ENCODE measurements at regions not wholly inside any gene's neighbourhood (a gene's known extent, or its start where the extent isn't known, plus 50 kb on each side); places are given as distances from the start of the nearest gene placed in this dataset.

DNA sequence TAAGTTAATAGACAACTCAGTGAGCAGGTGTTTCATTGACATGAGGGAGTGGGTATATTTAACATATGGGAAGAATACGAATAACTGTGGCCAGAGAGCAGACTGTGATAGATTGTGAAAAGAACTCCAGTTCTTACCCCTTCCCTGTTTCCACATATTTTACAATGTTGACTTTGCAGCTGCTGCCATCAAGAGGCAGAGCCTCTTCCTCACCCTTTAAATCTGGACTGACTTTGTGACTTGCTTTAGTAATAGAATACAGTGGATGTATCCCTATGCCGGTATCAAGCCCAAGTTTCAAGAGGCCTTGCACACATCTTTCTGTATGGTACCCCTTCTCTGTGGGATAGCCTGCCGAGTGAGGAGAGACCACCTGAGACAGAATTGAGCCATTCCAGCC is 356.7 kb downstream of the ETNK1 start:
- TF ChIP-seq, protein P1, sequence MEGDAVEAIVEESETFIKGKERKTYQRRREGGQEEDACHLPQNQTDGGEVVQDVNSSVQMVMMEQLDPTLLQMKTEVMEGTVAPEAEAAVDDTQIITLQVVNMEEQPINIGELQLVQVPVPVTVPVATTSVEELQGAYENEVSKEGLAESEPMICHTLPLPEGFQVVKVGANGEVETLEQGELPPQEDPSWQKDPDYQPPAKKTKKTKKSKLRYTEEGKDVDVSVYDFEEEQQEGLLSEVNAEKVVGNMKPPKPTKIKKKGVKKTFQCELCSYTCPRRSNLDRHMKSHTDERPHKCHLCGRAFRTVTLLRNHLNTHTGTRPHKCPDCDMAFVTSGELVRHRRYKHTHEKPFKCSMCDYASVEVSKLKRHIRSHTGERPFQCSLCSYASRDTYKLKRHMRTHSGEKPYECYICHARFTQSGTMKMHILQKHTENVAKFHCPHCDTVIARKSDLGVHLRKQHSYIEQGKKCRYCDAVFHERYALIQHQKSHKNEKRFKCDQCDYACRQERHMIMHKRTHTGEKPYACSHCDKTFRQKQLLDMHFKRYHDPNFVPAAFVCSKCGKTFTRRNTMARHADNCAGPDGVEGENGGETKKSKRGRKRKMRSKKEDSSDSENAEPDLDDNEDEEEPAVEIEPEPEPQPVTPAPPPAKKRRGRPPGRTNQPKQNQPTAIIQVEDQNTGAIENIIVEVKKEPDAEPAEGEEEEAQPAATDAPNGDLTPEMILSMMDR (conservative IDR thresholded peaks at IDR 0.05) = peak; percentile 64
- H3K27ac ChIP-seq = no peak overlapping the region

DNA sequence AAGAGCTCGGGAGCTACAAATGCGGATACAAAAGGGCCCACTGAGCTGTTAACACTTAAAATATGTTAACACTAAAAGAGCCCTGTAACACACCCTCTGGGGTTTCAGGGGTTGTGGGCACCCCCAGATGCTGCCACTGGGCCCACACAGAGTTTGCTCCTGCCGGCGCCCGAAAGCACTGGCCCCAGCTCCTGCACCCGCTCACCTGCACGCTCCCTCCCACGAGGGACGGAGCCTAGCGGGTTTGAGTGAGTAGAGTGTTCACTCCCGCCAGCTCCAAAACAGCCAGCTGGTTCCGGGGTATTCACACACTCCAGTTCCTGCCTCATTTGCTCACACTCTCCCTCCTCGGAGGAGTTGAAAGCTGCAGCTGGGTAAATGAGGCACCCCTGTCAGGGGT is 357.7 kb downstream of the ETNK1 start:
- TF ChIP-seq, protein P1 (conservative IDR thresholded peaks at IDR 0.05) = no peak
- no peak overlapping the region for H3K27ac ChIP-seq

DNA sequence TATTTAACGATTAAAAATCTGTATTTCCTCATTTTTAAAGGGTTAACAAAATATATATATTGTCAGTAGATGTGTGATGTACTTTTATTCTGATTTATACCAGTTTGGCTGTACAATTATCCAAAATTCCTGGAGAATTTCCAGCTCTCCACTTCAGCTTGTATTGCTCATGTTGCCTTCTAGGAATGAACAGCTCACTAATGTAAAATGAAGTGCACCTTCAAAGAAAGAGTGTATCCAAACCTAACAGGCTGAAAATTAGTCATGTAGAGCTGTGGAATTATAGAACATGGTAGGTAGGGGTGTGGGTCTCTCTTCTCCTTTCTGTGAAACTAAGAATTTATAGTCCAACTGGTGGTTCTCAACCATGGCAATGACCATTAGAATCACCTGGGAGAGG is 362.0 kb downstream of the ETNK1 start:
- no peak overlapping the region for H3K27ac ChIP-seq
- TF ChIP-seq, protein P1 (conservative IDR thresholded peaks at IDR 0.05) = no peak

DNA sequence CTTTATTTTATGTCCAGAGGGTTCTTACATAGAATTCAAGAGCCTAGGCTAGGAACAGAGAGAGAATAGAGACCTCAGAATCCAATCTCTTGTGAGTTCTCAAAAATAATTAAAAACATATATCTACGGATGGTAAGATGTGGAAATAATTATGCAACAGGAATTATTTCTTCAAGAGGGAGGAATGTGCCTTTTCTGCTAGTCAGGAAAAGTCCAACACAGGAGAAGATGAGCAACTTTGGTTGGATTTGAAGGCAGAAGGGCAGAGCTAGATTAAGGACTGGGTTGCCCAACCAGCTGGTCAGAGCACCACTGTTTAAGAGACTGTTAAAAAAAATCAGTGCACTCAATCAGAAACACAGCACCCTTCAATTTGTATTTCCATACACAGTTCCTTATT is 365.5 kb downstream of the ETNK1 start:
- TF ChIP-seq, protein P1 (conservative IDR thresholded peaks at IDR 0.05) = no peak

DNA sequence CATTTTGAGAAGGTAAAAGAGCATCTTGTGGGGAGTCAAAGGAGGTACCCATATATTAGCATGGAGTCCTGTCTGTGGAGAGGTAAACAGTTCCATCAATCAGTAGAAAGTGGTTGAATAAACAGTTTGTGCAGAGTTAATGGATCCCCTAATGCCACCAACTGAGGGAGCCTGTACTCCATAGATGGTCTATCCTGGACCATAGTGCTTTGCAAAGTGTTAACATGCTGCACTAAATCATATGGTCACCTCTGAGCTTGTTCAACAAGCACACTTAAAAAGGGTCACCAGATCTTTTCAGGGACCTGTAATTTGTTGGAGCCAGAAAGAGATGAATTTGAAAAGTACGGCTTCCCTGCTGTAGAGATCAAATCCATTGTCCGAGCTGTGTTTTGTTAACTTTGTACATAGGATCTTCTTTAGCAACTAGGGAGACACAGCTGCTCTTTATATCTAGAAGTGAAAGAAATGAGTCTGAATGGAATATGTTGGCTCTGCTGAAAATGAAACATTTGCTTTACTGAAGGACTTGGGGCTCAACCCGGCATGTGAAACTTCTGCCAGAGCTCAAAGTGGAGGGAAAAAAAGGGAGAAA is 366.4 kb downstream of the ETNK1 start:
- no peak overlapping the region for H3K27ac ChIP-seq
- TF ChIP-seq, protein P1 (conservative IDR thresholded peaks at IDR 0.05) = no peak

More for the DNA sequence above, 365.5 kb downstream of the ETNK1 start:
- H3K27ac ChIP-seq = no peak overlapping the region

DNA sequence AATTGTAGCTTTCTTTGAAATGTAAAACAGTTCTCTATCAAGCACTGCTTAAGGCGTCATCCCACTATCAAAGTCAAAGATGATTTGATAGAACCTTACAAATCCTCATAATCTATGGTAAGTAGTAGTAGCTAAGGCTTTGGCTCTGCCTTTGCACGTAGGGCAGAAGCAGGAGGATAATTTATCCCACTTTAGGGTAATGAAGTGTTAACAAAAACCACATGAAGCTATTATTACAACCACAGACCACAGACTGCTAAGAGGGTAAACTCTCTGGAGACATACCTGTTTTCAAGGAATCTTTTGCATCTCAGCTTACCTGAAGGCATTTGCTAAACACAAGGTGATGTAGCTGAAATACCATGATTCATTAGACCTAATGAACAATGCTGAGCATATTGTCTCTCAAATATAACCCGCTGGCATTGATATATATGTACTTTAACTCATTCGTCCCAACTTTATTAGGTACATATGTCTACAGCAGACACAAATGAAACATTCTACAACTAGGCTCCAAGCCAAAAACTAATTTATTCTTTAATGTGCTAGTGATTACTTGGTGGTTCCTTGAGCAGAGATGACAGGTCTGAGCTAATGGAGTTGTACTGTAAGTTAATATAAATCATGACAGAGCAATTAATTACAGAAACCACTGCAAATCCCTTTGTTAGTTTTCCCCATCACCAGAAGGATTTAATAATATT is 368.8 kb downstream of the ETNK1 start:
- TF ChIP-seq, protein P1 (conservative IDR thresholded peaks at IDR 0.05) = no peak

DNA sequence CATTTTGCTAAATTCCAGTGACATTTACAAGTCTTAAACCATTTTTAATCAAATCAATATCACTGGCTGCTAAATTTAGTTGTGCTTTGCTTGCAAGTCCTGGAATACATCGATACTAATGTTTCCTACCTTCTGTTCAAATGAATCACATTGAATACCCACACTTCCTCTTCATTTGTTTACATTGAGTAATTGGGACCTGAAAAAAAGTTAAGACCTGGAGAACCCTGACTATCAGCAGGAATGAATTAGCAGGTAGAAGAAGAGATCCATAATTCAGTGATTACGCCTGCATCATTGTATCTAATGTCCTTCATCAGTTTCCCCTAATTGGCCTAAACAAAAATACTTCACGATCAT is 369.3 kb downstream of the ETNK1 start:
- TF ChIP-seq, protein P1 (conservative IDR thresholded peaks at IDR 0.05) = no peak

More for the DNA sequence above, 368.8 kb downstream of the ETNK1 start:
- H3K27ac ChIP-seq = no peak overlapping the region

More for the DNA sequence above, 369.3 kb downstream of the ETNK1 start:
- H3K27ac ChIP-seq = no peak overlapping the region

Data from VCaP (cell line).